ENCODE measurements at regions not wholly inside any gene's neighbourhood (a gene's known extent, or its start where the extent isn't known, plus 50 kb on each side); places are given as distances from the start of the nearest gene placed in this dataset.

GRCh38 chr11:131074573-131074972 lies 158.3 kb upstream of the SNX19 start:
- no peak for TF ChIP-seq EP300 (IDR thresholded peaks at IDR 0.05)
- TF ChIP-seq POLR2A (IDR thresholded peaks at IDR 0.05), result no peak
- no peak for TF ChIP-seq CTCF (IDR thresholded peaks at IDR 0.05)
- TF ChIP-seq POLR2AphosphoS5 (IDR thresholded peaks at IDR 0.05), result no peak
- Histone ChIP-seq H3K9me3 (no peaks in the 10 kb centered on the region), H3K36me3 (no peaks in the 10 kb centered on the region), H3K27ac (no peak overlapping the region), H3K4me3 (no peak overlapping the region), H3K4me1 (no peaks in the 10 kb centered on the region), H3K27me3 (no peaks in the 10 kb centered on the region)
- DNase-seq, result no peak
- intact Hi-C loops (cut with DNase I; ENCODE audit: low total_unique reads), result no loop called here
- 45 to 74% (median 63%) methylated on average over 3 of the region's 3 CpGs for WGBS, 5 donors

- Histone ChIP-seq H3K4me1 (no peaks in the 10 kb centered on the region), H3K4me3 (no peak overlapping the region), H3K27me3 (no peaks in the 10 kb centered on the region), H3K27ac (no peak overlapping the region), H3K36me3 (no peaks in the 10 kb centered on the region), H3K9me3 (peaks cover 0 to 3% (median 0%) of the 10 kb centered on the region in 4 donors)
- intact Hi-C loops (cut with DNase I; ENCODE audit: low total_unique reads), result no loop called here
- no peak for DNase-seq
- TF ChIP-seq POLR2A (IDR thresholded peaks at IDR 0.05) (no peak), EP300 (IDR thresholded peaks at IDR 0.05) (no peak), CTCF (IDR thresholded peaks at IDR 0.05) (no peak), POLR2AphosphoS5 (IDR thresholded peaks at IDR 0.05) (no peak)
Measured at GRCh38 chr11:131077340-131077739, 161.1 kb upstream of the SNX19 start.

GRCh38 chr11:131079036-131079435 lies 162.8 kb upstream of the SNX19 start:
- H3K27ac ChIP-seq, result no peak overlapping the region
- no peaks in the 10 kb centered on the region for H3K27me3 ChIP-seq
- H3K9me3 ChIP-seq, result peaks cover 0 to 3% (median 0%) of the 10 kb centered on the region in 4 donors
- no peaks in the 10 kb centered on the region for H3K36me3 ChIP-seq
- intact Hi-C loops (cut with DNase I; ENCODE audit: low total_unique reads), result no loop called here
- 74 to 89% (median 79%) methylated on average over 3 of the region's 3 CpGs for WGBS, 5 donors
- TF ChIP-seq POLR2A (IDR thresholded peaks at IDR 0.05), result no peak
- TF ChIP-seq CTCF (IDR thresholded peaks at IDR 0.05), result no peak
- no peak for TF ChIP-seq POLR2AphosphoS5 (IDR thresholded peaks at IDR 0.05)
- no peak for TF ChIP-seq EP300 (IDR thresholded peaks at IDR 0.05)
- H3K4me1 ChIP-seq, result no peaks in the 10 kb centered on the region
- DNase-seq, result no peak
- no peak overlapping the region for H3K4me3 ChIP-seq

- intact Hi-C loops (cut with DNase I; ENCODE audit: low total_unique reads), result no loop called here
Measured at GRCh38 chr11:131089727-131090245, 173.5 kb upstream of the SNX19 start.

More at GRCh38 chr11:131089727-131090245, 173.5 kb upstream of the SNX19 start:
- H3K4me1 ChIP-seq, result no peaks in the 10 kb centered on the region
- TF ChIP-seq EP300 (IDR thresholded peaks at IDR 0.05) (no peak), CTCF (IDR thresholded peaks at IDR 0.05) (no peak), POLR2AphosphoS5 (IDR thresholded peaks at IDR 0.05) (no peak)
- WGBS, 5 donors, result 50 to 65% (median 58%) methylated on average over 2 of the region's 2 CpGs
- H3K27ac ChIP-seq, result no peak overlapping the region
- peaks cover 0 to 14% (median 8%) of the 10 kb centered on the region in 4 donors for H3K9me3 ChIP-seq
- H3K27me3 ChIP-seq, result no peaks in the 10 kb centered on the region
- no peaks in the 10 kb centered on the region for H3K36me3 ChIP-seq
- H3K4me3 ChIP-seq, result no peak overlapping the region
- no peak for DNase-seq

All from stomach (tissue), 8 donors.